ENCODE measurements at regions not wholly inside any gene's neighbourhood (a gene's known extent, or its start where the extent isn't known, plus 50 kb on each side); places are given as distances from the start of the nearest gene placed in this dataset.

DNA sequence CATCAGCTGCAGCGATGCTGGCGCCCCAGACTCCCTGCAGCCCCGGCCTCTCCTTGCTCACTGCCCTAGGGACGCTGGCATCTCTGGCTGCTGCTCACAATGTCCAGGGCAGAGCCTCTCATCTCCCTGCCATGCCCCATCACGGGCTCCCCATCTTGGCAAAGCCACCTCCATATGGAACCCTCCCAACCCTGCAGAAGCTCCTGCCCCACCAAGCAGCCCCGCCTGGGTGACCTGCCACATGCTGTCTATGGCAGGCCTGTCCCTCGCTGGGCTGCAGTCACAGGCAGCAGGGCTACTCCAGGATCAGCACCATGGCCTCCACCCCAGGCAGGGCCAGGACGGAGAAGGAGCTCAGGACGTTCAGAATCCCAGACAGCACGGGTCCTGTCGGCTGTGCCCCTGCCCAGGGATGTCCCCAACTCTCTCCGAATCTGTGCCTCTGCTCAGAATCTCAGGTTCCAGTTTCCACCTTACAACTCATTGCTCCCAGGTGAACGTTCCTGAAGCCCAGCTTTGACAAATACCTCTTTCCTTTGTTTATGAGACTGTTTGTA lies 58.4 kb downstream of the PLXNA1 start:
- TF ChIP-seq, protein P1, sequence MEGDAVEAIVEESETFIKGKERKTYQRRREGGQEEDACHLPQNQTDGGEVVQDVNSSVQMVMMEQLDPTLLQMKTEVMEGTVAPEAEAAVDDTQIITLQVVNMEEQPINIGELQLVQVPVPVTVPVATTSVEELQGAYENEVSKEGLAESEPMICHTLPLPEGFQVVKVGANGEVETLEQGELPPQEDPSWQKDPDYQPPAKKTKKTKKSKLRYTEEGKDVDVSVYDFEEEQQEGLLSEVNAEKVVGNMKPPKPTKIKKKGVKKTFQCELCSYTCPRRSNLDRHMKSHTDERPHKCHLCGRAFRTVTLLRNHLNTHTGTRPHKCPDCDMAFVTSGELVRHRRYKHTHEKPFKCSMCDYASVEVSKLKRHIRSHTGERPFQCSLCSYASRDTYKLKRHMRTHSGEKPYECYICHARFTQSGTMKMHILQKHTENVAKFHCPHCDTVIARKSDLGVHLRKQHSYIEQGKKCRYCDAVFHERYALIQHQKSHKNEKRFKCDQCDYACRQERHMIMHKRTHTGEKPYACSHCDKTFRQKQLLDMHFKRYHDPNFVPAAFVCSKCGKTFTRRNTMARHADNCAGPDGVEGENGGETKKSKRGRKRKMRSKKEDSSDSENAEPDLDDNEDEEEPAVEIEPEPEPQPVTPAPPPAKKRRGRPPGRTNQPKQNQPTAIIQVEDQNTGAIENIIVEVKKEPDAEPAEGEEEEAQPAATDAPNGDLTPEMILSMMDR (IDR thresholded peaks at IDR 0.05; ENCODE audit: low read length, missing control alignments): no peak
- H3K4me3 ChIP-seq (replicated peaks; ENCODE audit: low read depth, low read length): no peak overlapping the region
- no peak for DNase-seq (ENCODE audit: low read depth)

DNA sequence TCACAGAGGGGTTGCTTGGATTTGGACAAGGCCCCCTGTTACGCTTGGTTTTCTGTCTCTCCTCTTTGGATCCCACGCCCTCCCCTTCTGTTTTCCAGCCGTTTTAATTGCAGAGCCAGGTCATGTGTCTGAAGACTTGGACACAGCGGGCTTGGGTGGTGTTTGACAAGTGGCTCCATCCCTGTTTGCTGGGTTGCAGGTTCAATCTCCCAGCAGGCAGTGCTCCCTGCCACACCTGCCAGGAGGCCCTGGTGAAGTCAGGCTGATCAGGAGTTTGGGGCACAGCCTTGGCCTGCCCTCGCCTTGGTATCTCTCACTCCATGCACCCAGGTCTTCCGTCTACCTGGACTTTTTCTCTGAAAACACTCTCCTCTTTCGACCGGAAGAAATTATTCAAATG lies 59.0 kb downstream of the PLXNA1 start:
- H3K4me3 ChIP-seq (replicated peaks; ENCODE audit: low read depth, low read length): no peak overlapping the region
- DNase-seq (ENCODE audit: low read depth): no peak
- TF ChIP-seq, protein P1 (IDR thresholded peaks at IDR 0.05; ENCODE audit: low read length, missing control alignments): no peak

DNA sequence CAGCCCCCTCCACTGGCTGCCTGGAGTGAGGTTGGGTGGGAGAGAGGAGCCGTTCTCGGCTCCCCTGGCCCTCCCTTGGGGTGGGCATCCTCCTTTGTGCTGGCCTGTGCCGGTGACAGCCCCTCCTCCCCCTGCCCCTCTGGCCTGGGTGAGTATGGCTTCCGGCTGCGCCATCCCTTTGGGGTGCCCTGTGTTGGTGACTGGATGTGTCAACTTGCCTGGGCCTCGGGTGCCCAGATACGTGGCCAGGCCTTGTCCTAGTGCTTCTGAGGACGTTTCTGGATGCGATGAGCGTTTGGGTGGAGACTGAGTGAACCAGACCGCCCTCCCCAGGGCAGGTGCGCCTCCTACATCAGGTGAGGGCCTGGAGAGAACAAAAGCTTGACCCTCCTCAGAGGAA lies 59.7 kb downstream of the PLXNA1 start:
- no peak overlapping the region for H3K4me3 ChIP-seq (replicated peaks; ENCODE audit: low read depth, low read length)
- TF ChIP-seq, protein P1 (IDR thresholded peaks at IDR 0.05; ENCODE audit: low read length, missing control alignments): no peak

DNA sequence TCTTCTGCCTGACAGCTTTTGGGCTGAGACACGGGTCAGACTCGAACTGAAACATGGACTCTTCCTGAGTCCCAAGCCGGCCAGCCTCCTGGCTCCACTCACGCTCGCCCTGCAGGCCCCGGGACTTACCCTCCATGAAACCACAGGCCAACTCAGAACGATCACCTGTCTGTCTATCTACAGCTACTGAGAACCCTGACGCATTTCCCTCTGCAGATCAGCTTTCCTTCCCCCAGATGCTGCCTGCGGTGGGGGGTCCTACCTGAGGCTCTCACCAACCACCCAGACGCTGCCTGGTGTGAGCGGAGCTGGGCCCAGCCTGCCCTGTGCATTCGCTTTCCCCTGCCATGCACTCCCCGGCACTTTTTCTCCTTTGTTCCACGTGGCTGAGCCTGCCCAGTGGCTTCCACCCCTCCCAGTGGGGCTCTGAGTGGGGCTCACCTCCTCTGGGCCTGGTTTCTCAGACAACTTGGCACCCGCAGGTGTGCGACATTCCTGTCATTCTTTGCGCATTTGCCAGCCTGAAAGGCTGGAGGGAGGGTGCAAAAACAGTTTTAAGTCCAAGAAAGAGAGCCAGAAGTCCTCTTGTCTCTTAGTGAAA lies 60.2 kb downstream of the PLXNA1 start:
- DNase-seq (ENCODE audit: low read depth): no peak
- TF ChIP-seq, protein P1 (IDR thresholded peaks at IDR 0.05; ENCODE audit: low read length, missing control alignments): no peak
- H3K4me3 ChIP-seq (replicated peaks; ENCODE audit: low read depth, low read length): no peak overlapping the region

More for the DNA sequence above, 59.7 kb downstream of the PLXNA1 start:
- DNase-seq (ENCODE audit: low read depth): no peak

DNA sequence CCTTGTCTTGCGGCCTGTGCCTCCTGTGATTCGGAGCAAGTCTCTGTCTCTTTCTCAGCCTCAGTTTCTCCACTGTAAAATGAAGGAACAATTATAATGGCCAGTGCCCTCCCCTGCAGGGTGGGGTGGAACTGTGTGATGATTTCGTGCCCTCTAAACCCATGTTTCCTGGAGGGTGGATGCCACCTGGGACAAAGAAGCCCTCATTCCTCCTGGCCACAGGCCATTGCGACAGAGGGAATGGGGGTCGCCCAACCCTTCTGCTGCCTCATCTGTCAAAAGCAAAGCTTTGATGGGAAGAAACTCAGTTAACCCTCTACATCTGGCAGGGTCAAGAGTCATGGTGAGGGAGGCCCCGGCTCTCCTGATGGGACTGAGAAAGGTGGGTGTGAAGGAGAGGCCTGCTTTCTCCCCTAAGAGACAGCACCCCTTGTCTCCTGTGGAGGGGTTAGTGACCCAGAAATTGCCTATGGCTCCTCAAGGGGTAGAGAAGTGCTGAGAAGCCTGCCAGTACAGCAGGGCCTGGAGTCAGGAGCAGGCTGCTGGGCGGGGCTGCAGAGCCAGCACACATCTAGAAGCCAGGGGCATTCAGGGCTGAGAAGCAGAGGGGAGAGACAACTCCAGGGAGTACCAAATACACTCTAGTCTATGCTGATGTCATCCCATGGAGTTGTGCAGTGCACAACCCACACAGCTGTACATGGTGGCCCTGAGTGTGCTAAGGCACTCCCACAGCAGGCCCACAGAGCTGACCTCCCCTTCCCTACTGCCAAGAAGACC lies 61.0 kb downstream of the PLXNA1 start:
- TF ChIP-seq, protein P1 (IDR thresholded peaks at IDR 0.05; ENCODE audit: low read length, missing control alignments): no peak
- no peak overlapping the region for H3K4me3 ChIP-seq (replicated peaks; ENCODE audit: low read depth, low read length)
- DNase-seq (ENCODE audit: low read depth): no peak

DNA sequence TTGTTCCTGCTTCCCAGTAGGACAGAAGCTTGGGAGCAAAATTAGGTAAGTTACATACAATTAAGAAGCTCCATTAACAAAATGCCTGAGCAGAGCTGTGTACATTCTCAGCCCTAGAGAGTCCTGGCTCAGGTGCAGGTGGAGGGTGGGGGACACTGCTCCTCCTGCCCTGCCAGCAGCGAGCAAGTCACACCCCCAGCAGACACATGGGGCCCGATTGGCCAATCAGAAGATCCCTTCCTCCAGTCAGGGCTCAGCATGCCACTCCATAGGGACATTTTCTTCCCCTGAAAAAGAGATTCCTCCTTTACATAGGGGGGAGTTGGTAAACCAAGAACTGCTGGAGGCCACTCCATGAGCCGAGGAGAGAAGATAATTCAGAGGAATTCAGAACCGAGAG lies 62.1 kb downstream of the PLXNA1 start:
- TF ChIP-seq, protein P1 (IDR thresholded peaks at IDR 0.05; ENCODE audit: low read length, missing control alignments): no peak
- DNase-seq (ENCODE audit: low read depth): no peak
- H3K4me3 ChIP-seq (replicated peaks; ENCODE audit: low read depth, low read length): no peak overlapping the region

All from fibroblast of pulmonary artery (primary cell).